ENCODE measurements at regions not wholly inside any gene's neighbourhood (a gene's known extent, or its start where the extent isn't known, plus 50 kb on each side); places are given as distances from the start of the nearest gene placed in this dataset.

- no peak for ATAC-seq
- TF ChIP-seq BACH2 (CRISPR knock-in tag; IDR thresholded peaks at IDR 0.05; ENCODE audit: borderline replicate concordance) (no peak), CSRNP3 (CRISPR knock-in tag; IDR thresholded peaks at IDR 0.05) (no peak), ZC3H10 (CRISPR knock-in tag; IDR thresholded peaks at IDR 0.05) (no peak), ARNTL (CRISPR knock-in tag; IDR thresholded peaks at IDR 0.05; ENCODE audit: borderline replicate concordance, low read depth) (no peak), CREB5 (CRISPR knock-in tag; IDR thresholded peaks at IDR 0.05; ENCODE audit: low read depth) (no peak), ISL1 (CRISPR knock-in tag; IDR thresholded peaks at IDR 0.05) (no peak), PPARA (CRISPR knock-in tag; IDR thresholded peaks at IDR 0.05; ENCODE audit: borderline replicate concordance) (no peak)
These were observed 621.1 kb downstream of the BCL11A start for GRCh38 chr2:59932341-59932740.

DNA sequence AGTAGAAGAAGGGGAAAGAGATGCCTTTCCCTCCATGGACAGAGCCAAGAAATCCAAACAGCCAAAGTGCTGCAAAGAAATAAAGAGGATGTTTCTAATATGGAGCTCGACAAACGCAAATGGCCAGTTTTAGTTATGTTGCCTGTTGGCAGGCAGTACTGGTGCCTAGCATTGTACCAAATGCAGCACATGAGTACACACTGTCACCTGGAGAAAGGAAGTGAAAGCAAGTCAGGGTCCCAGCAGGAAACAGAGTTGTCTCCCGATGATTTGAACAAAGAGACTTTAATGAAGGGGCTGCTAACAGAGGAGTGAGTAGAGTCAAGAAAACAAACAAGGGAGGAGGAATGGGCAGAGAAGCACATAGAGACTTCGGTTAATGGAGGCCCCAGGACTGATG lies 623.0 kb downstream of the BCL11A start:
- TF ChIP-seq CREB5 (CRISPR knock-in tag; IDR thresholded peaks at IDR 0.05; ENCODE audit: low read depth): no peak
- no peak for TF ChIP-seq PATZ1 (CRISPR knock-in tag; IDR thresholded peaks at IDR 0.05; ENCODE audit: borderline replicate concordance)
- no peak for TF ChIP-seq BACH2 (CRISPR knock-in tag; IDR thresholded peaks at IDR 0.05; ENCODE audit: borderline replicate concordance)
- no peak for TF ChIP-seq PPARA (CRISPR knock-in tag; IDR thresholded peaks at IDR 0.05; ENCODE audit: borderline replicate concordance)
- TF ChIP-seq OSR1 (CRISPR knock-in tag; IDR thresholded peaks at IDR 0.05): no peak
- no peak for TF ChIP-seq TOX (CRISPR knock-in tag; IDR thresholded peaks at IDR 0.05; ENCODE audit: borderline replicate concordance)
- TF ChIP-seq TCF4 (CRISPR knock-in tag; IDR thresholded peaks at IDR 0.05; ENCODE audit: borderline replicate concordance): no peak
- no peak for TF ChIP-seq TSHZ2 (CRISPR knock-in tag; IDR thresholded peaks at IDR 0.05)
- TF ChIP-seq RARB (CRISPR knock-in tag; IDR thresholded peaks at IDR 0.05): no peak
- TF ChIP-seq CSRNP3 (CRISPR knock-in tag; IDR thresholded peaks at IDR 0.05): no peak
- no peak for TF ChIP-seq GLIS3 (CRISPR knock-in tag; IDR thresholded peaks at IDR 0.05)
- TF ChIP-seq ZNF565 (CRISPR knock-in tag; conservative IDR thresholded peaks at IDR 0.05; ENCODE audit: low read depth): no peak
- TF ChIP-seq POU6F1 (CRISPR knock-in tag; IDR thresholded peaks at IDR 0.05; ENCODE audit: borderline replicate concordance, low read depth): no peak
- no peak for ATAC-seq

- ATAC-seq: no peak
- TF ChIP-seq PPARA (CRISPR knock-in tag; IDR thresholded peaks at IDR 0.05; ENCODE audit: borderline replicate concordance) (no peak), CSRNP3 (CRISPR knock-in tag; IDR thresholded peaks at IDR 0.05) (no peak), TCF4 (CRISPR knock-in tag; IDR thresholded peaks at IDR 0.05; ENCODE audit: borderline replicate concordance) (no peak), ZFP30 (CRISPR knock-in tag; IDR thresholded peaks at IDR 0.05) (no peak), ZNF8 (CRISPR knock-in tag; IDR thresholded peaks at IDR 0.05) (no peak)
These were observed 626.7 kb downstream of the BCL11A start for GRCh38 chr2:59926731-59927130.
